ENCODE measurements at regions not wholly inside any gene's neighbourhood (a gene's known extent, or its start where the extent isn't known, plus 50 kb on each side); places are given as distances from the start of the nearest gene placed in this dataset.

- DNase-seq = peak; percentile 13
These were observed 356.9 kb downstream of the RAB28 start for GRCh38 chr4:13126976-13127910.

DNA sequence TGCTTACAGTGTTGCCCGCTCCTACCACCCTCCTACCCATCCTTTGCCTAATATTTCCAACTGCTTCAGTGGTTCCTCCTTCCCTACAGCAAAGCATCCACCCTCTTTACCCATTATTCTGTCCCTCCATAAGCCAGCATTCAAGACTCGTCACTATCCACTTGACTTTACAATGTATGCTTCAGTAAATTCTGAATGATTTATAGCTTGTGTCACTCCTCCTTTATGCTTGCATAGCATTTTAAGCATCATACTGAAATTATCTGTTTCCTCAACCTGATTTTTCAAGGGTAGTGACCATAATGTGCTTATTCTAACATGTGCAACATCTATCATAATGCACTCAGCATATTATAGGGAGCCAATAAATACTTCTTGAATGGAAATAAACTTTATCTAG is 365.5 kb downstream of the RAB28 start:
- DNase-seq = no peak

DNA sequence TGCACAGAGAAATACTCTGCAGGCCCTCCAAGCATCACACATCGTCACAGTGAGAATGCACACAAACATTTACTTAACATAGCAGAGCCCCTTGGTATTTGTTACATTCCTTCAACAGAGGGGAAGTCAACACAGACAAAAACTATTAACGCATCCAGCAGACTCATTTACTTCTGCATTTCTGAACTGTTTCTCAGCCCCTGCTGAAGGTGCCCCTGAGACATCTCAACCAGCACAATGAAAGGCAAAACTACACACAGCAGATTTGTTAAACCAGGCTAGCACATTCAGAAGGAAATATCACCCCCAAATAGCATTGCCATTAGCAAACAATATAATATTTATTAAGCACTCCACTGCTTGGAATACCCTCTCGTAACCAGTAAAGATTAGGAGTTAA is 367.0 kb downstream of the RAB28 start:
- no peak for DNase-seq

GRCh38 chr4:13112030-13112429 is 372.1 kb downstream of the RAB28 start:
- DNase-seq = no peak

DNA sequence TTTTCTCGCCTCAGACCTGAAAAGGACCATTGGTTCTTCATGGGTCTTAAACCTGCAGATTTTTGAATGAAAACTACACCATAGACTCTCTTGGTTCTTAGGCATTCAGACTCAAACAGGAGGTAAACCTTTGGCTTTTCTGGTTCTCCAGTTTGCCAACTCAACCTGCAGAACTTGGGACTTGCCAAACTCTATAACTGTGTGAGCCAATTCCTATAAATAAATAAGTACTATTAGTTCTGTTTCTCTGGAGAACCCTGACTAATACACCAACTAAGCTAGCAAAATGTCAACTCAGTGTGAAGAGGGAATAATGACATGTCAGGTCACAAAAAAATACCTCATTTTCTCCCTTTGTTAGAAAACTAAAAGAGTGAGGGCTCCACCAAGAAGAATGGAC is 374.6 kb downstream of the RAB28 start:
- no peak for DNase-seq

DNA sequence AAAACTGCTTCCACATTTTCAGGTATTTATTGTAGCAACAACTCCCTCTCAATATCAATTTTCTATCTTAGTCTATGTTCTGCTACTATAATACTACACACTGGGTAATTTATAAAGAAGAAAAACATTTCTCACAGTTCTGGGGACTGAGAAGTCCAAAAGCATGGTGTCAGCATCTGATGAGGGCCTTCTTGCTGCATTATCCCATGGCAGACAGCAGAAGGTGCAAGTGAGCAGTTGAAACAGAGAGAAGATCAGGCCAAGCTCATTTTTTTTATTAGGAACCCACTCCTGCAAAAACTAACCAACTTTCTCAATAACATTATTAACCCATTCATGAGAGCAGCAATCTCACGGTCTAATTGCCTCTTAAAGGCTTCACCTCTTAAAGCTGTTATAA is 376.0 kb downstream of the RAB28 start:
- no peak for DNase-seq

DNA sequence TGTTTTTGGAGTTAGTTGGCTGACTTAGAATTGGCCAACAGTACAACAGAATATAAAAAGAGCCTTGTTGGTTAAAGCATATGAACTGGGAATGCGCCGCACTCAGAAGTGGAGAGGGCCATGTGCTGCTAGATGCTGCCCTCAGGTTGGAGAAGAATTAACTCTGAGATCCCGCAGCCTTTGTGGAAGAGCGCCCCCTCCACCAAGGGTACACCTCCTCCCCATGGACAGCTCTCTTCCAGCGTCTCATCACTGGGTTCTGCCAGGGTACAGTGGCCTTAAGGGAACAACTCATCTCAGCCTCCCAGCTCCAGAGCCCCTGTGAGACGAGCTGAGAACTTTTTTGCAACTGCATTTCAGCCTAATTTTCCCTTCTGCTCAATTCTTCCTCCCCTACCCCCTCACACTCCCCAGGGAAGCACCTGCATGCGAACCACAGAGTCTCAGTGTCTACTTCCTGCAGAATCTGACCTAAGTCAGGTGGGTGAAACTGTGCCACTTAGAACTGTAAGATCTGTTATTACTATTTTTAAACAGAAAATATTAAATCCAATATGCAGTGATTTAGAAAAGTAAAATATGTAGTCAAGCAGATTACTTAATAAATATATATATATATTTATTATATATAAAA is 380.6 kb downstream of the RAB28 start:
- peak; percentile 45 for DNase-seq

GRCh38 chr4:13102092-13102742 is 381.9 kb downstream of the RAB28 start:
- no peak for DNase-seq

DNA sequence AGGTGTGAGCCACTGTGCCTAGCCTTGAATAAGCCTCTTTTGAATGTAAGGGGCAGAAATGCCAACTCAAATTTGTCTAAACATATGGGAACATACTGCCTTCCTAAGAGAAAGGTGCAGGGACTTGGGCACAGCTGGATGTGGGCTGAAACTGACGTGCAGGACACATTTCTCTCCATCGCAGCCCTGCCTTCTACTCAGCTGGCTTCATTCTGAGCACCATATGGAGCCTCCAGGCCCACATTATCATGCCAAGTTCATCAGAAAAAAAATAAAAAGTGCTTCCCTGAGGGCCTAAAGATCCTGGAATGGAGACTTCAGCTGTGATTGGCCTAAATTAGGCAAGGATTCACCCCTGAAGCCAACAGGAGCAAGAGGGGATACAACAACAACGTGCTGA is 386.2 kb downstream of the RAB28 start:
- no peak for DNase-seq

GRCh38 chr4:13095722-13096121 is 388.4 kb downstream of the RAB28 start:
- no peak for DNase-seq

DNA sequence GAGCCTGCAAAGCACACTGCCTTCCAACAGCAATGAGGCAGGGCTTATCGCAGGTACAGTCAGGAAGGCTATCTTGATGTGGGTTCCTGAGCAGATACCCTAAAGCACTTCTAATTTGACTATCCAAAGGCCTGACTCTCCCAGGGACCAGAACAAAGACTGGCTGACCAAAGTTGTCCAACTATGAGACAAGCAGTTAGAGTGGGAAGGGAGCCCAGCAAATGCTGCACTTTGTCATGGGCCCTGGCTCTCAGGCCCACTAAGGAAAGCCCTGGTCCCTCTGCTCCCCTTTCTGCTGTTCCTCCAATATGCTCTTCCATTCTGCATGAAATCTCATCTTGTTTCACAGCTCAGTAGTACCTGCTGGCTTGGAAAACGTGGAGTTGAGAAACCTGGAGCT is 391.0 kb downstream of the RAB28 start:
- no peak for DNase-seq

DNA sequence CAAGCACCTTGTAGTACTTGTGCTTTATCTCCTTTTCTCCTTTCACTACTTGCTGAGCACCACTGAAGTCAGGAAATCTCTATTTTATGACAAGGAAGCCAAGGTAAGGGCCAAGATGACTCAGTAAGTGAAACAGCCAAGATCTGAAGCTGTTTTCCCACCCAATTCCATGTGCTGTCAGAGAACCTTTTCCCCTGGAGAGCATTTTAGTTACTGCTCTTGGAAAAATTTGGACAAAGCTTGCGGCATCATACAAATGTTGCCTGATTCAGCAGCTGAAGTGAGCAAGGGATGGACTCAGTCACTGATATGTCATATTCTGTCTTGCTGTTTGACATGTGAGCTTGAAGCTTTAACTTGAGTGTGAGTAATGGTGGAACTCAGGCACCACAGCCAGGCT is 391.4 kb downstream of the RAB28 start:
- no peak for DNase-seq

- DNase-seq = no peak
These were observed 394.5 kb downstream of the RAB28 start for GRCh38 chr4:13089659-13089998.

DNA sequence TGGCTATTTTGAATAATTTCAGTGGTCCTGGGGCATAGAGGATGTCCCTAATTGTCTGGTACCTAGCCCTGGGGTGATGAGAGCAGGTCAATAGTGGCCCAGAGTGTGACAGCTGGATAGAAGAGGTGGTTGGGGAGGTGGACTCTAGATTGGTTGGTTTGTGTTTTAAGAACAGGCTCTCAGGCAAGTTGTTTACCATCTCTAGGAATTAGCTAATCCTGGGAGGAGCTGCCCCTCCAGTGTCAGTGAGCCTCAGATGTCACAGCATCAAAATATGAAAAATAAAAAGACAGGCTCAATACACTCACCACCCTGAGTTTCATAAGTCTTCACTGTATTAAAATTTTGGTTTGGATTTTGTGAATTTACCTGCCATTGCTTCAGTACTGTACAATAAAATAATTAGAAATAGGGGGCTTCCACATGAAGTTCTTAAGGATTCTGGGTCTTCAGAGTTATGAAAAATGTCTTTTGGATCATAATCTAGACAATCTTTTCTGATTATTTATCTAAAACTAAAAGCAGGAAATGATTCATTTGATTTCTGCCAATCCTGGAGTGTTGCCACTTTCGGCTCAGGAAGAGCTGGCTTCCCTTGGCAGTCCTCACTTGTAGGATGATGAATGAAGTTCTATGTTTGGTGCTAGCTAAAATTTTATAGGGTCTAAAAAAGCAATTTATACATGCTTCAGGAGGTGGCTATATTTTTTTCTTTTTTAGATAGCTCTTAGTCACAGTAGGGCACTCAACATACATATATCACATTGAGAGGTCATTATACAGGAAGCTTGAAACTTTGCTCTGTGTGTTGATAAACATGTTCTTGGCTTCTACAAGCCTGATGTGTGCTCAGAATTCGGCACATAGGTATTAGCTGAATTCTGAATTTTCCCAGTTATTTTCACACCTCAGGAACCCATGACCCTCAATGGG is 395.1 kb downstream of the RAB28 start:
- DNase-seq = no peak

GRCh38 chr4:13087041-13087440 is 397.1 kb downstream of the RAB28 start:
- DNase-seq = no peak

- no peak for DNase-seq
These were observed 399.9 kb downstream of the RAB28 start for GRCh38 chr4:13084210-13084609.

- DNase-seq = no peak
These were observed 402.3 kb downstream of the RAB28 start for GRCh38 chr4:13081830-13082229.

DNA sequence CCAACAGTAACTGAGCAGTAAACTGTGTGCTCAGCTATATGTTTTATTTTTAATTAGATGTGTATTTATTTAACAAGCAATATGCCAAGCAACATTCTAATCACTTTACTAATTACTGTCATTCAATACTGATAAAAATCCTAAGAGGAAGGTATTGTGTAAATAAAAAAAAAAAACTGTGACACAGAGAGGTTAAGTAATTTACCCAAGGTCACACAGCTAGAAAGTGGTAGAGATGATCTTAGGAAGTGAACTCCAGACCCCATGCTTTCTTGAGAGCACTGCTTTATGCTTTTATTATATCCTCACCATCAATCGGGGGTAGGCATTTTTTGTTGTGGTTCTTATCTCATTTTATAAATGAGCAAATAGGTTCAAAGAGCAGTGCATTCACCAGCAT is 417.1 kb downstream of the RAB28 start:
- DNase-seq = no peak

DNA sequence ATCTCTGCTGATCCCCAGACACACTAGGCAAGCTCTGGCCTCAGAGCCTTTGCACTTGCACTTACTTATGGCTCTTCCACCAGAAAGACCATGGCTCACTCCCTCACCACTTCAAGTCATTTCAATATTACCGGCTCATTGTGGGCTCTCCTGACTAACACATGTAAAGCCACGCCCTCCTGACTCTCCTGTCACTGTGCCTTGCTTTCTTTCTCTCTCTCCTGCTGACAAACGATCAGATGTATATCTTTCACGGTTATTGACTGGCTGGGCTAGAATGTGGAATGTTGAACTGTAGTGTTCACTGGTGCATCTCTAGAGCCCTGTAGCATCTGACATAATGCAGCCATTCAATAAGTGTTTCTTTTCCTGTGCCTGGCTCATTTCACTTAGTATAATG is 425.1 kb downstream of the RAB28 start:
- DNase-seq = no peak

DNA sequence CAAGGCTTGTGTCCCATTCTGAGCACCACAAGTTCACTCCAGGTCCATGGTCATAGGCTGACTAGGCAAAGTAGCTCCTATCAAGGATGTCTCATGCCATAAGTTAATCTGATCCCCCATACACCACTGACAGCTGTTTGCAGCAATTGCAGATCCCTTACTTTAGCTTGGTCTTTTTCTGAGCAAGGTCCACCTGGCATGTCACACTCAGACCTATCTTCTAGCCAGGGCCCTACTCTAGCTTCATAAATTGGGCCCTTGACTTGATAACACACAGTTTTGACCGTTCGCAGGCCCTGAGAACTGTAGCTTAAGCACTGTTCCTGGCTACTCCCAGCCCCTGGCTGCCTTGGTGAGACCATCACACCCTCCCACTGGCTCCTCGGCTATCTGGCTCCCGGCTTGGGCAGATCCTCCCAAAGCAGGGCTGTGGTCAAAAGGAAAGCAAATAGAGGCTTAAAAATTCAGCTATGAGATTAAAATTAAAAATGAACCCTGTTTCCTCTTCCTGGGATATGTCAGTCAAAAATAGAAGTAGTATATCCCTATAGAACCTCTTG is 427.4 kb downstream of the RAB28 start:
- no peak for DNase-seq

DNA sequence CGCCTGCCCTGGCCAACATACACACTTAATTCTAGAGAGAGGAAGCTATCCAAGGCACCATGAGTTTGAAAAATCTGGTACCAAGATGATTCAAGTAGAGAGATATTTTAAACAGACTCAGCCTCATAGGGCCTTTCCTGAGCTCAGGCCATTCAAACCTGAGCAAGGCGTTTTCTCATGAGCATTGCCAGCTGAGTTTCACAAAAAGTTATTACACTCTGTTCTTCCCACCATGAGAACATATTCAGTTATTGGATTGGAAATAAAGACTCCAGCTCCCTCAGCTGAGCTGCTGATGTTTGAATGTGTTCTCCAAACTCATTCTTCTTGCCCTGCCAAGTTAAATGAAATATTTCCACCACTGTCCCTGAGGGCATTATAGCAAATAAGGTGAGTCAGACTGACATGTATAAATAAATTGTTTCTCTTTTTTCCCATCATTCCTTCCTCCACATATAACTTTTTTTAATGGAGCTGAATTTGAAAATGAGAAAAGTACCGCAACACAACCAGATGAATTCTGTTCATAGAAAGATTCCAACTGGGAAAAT is 429.6 kb downstream of the RAB28 start:
- no peak for DNase-seq

GRCh38 chr4:13047591-13047990 is 436.5 kb downstream of the RAB28 start:
- peak; percentile 3 for DNase-seq
